Activated CD4-positive, alpha-beta T cell treated with anti-CD3 and anti-CD28 coated beads for 48 hours (primary cell): ENCODE measurements at regions not wholly inside any gene's neighbourhood (a gene's known extent, or its start where the extent isn't known, plus 50 kb on each side); places are given as distances from the start of the nearest gene placed in this dataset.

Source experiments
- DNase-seq: peaks from one replicate; pipeline ENCODE4 v3.0.0-alpha.2; 2020

GRCh38 chr9:108322326-108323098, 533.3 kb downstream of the ACTL7B start:
- no peak for DNase-seq

GRCh38 chr9:108316630-108317029, 539.2 kb downstream of the ACTL7B start:
- no peak for DNase-seq

GRCh38 chr9:108316066-108316465, 539.7 kb downstream of the ACTL7B start:
- no peak for DNase-seq

GRCh38 chr9:108311745-108312144, 544.0 kb downstream of the ACTL7B start:
- DNase-seq: no peak

- DNase-seq: no peak
Observed at GRCh38 chr9:108310202-108310601, 545.6 kb downstream of the ACTL7B start.

- DNase-seq: no peak
Observed at GRCh38 chr9:108300306-108301287, 555.2 kb downstream of the ACTL7B start.

GRCh38 chr9:108297073-108297472, 558.7 kb downstream of the ACTL7B start:
- no peak for DNase-seq

GRCh38 chr9:108296056-108296455, 559.7 kb downstream of the ACTL7B start:
- DNase-seq: no peak

- no peak for DNase-seq
Observed at GRCh38 chr9:108291586-108291932, 564.2 kb downstream of the ACTL7B start.

GRCh38 chr9:108290839-108291585, 564.8 kb downstream of the ACTL7B start:
- DNase-seq: no peak

GRCh38 chr9:108286638-108287206, 569.1 kb downstream of the ACTL7B start:
- DNase-seq: no peak

GRCh38 chr9:108283696-108284095, 572.1 kb downstream of the ACTL7B start:
- DNase-seq: no peak

GRCh38 chr9:108282872-108283271, 572.9 kb downstream of the ACTL7B start:
- no peak for DNase-seq

- DNase-seq: no peak
Observed at GRCh38 chr9:108281696-108282095, 574.1 kb downstream of the ACTL7B start.

GRCh38 chr9:108278341-108278740, 577.4 kb downstream of the ACTL7B start:
- DNase-seq: no peak

- DNase-seq: no peak
Observed at GRCh38 chr9:108277216-108277615, 578.6 kb downstream of the ACTL7B start.

GRCh38 chr9:108275906-108276305, 579.9 kb downstream of the ACTL7B start:
- no peak for DNase-seq

GRCh38 chr9:108274971-108275370, 580.8 kb downstream of the ACTL7B start:
- no peak for DNase-seq

- DNase-seq: no peak
Observed at GRCh38 chr9:108273988-108274387, 581.8 kb downstream of the ACTL7B start.

- no peak for DNase-seq
Observed at GRCh38 chr9:108272349-108272899, 583.4 kb downstream of the ACTL7B start.

GRCh38 chr9:108271646-108272348, 584.0 kb downstream of the ACTL7B start:
- DNase-seq: no peak

GRCh38 chr9:108271236-108271635, 584.5 kb downstream of the ACTL7B start:
- DNase-seq: no peak
